ENCODE measurements at regions not wholly inside any gene's neighbourhood (a gene's known extent, or its start where the extent isn't known, plus 50 kb on each side); places are given as distances from the start of the nearest gene placed in this dataset.

DNA sequence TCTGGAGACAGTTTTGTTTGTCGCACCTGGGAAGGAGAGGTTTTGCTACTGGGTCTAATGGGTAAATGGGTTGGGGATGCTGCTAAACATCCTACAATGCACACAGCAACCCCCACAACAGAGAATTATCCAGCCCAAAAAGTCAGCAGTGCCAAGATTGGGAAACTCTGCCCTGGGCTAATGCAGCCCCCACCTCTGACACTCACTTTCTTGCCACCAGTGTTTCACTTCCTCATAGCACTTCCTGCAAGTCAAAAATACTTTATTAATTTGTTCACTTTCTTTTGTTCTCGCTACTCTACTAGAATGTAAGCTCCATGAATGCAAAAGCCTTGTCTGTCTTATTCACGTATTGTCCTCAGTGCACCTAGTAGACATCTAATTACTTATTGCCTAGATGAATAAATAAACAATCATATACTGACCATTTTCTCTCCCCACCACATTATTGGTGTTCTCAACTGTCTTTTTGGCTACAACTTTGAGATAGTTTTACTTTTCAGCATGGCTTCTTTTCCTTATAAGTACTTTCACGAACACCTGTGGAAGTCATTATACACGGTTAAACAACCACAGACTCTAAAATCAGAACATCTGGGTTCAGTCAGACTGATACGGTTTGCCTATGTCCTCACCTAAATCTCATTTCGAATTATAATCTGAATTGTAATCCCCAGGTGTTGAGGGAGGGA lies 82.0 kb upstream of the PITX2 start:
- no peaks in the 10 kb centered on the region for H3K4me1 ChIP-seq (replicated peaks in 1 of 2)
- H3K36me3 ChIP-seq (replicated peaks in 1 of 2) = no peaks in the 10 kb centered on the region
- no peak for DNase-seq
- 65 to 74% (median 69%) methylated on average over 7 of the region's 7 CpGs for WGBS, 4 donors
- no peaks in the 10 kb centered on the region for H3K9me3 ChIP-seq (replicated peaks in 1 of 3)
- H3K27ac ChIP-seq = no peak overlapping the region
- TF ChIP-seq CTCF (IDR thresholded peaks at IDR 0.05) (no peak), POLR2A (IDR thresholded peaks at IDR 0.05) (no peak)
- no peak overlapping the region for H3K4me3 ChIP-seq
- intact Hi-C loops (cut with DNase I) = no loop called here
- no peaks in the 10 kb centered on the region for H3K27me3 ChIP-seq

GRCh38 chr4:110705440-110705782 lies 82.5 kb upstream of the PITX2 start:
- intact Hi-C loops (cut with DNase I) = no loop called here
- no peak for DNase-seq
- TF ChIP-seq CTCF (IDR thresholded peaks at IDR 0.05) (no peak), POLR2A (IDR thresholded peaks at IDR 0.05) (no peak)
- Histone ChIP-seq H3K27me3 (no peaks in the 10 kb centered on the region), H3K4me3 (no peak overlapping the region), H3K36me3 (replicated peaks in 1 of 2) (no peaks in the 10 kb centered on the region), H3K4me1 (replicated peaks in 1 of 2) (no peaks in the 10 kb centered on the region), H3K9me3 (replicated peaks in 1 of 3) (no peaks in the 10 kb centered on the region), H3K27ac (no peak overlapping the region)
- WGBS, 4 donors = 64 to 73% (median 71%) methylated on average over 4 of the region's 4 CpGs

DNA sequence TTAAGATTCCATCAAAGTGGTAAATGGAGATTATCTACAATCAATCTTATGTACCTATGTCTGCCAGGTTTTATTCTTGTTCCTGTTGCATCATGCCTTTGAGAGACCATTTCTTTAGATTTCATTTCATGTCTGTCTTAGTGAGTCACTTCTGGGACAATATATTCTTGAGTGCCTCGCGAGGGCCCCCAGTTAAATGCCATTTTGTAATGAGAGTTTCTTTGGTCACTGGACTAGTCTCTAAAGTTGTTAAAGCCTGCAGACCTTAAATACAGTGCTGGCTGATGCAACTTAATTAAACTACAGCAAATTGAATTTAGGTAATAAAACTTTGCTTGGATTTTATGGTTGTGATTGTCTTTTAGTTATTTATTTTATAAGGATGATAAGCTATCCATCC lies 87.2 kb upstream of the PITX2 start:
- Histone ChIP-seq H3K27ac (no peak overlapping the region), H3K27me3 (no peaks in the 10 kb centered on the region), H3K4me3 (no peak overlapping the region), H3K4me1 (replicated peaks in 1 of 2) (no peaks in the 10 kb centered on the region), H3K9me3 (replicated peaks in 1 of 3) (no peaks in the 10 kb centered on the region), H3K36me3 (replicated peaks in 1 of 2) (no peaks in the 10 kb centered on the region)
- no peak for TF ChIP-seq CTCF (IDR thresholded peaks at IDR 0.05)
- TF ChIP-seq POLR2A (IDR thresholded peaks at IDR 0.05) = no peak
- intact Hi-C loops (cut with DNase I) = no loop called here
- no peak for DNase-seq
- WGBS, 4 donors = 80 to 90% (median 86%) methylated on average over 2 of the region's 2 CpGs

GRCh38 chr4:110712486-110712885 lies 89.6 kb upstream of the PITX2 start:
- 62 to 81% (median 74%) methylated on average over 3 of the region's 3 CpGs for WGBS, 4 donors
- DNase-seq = no peak
- intact Hi-C loops (cut with DNase I) = no loop called here
- Histone ChIP-seq H3K9me3 (replicated peaks in 1 of 3) (no peaks in the 10 kb centered on the region), H3K36me3 (replicated peaks in 1 of 2) (no peaks in the 10 kb centered on the region), H3K27ac (no peak overlapping the region), H3K4me3 (no peak overlapping the region), H3K27me3 (no peaks in the 10 kb centered on the region), H3K4me1 (replicated peaks in 1 of 2) (no peaks in the 10 kb centered on the region)
- TF ChIP-seq POLR2A (IDR thresholded peaks at IDR 0.05) (no peak), CTCF (IDR thresholded peaks at IDR 0.05) (no peak)
